Kidney (tissue), 13 donors: ENCODE measurements at regions not wholly inside any gene's neighbourhood (a gene's known extent, or its start where the extent isn't known, plus 50 kb on each side); places are given as distances from the start of the nearest gene placed in this dataset.

Experiments
- DNase-seq, 5 donors: peaks; one replicate each; pipeline ENCODE4 v3.0.0-alpha.2; 2013 to 2020
- FAIRE-seq: peaks from 2 replicates; lab custom pipeline; 2012; peaks lifted over from hg19 to GRCh38; lab: Jason Lieb, UNC
- H3K27ac ChIP-seq, 2 donors: one replicate each; pipeline ENCODE4 v1.7.0; 2013; ENCODE audit warnings: low read depth in 2 of 2, low read length in 2 of 2, inconsistent platforms in 1 of 2
- H3K27me3 ChIP-seq: one replicate; pipeline ENCODE4 v1.7.1; 2013; ENCODE audit warnings: low read length, inconsistent platforms; ENCODE audit not compliant: control insufficient read depth, insufficient read depth
- H3K36me3 ChIP-seq, 3 donors: one replicate each; pipeline versions ENCODE4 v1.7.0 to v1.7.1; 2013; ENCODE audit warnings: low read length in 3 of 3, control low read depth in 1 of 3, inconsistent platforms in 1 of 3; ENCODE audit not compliant: insufficient read depth in 3 of 3, control insufficient read depth in 2 of 3
- H3K4me1 ChIP-seq, 3 donors: one replicate each; pipeline versions ENCODE4 v1.7.0 to v1.7.1; 2013; ENCODE audit warnings: low read length in 3 of 3, inconsistent platforms in 1 of 3, low read depth in 1 of 3; ENCODE audit not compliant: control insufficient read depth in 2 of 3, insufficient read depth in 2 of 3
- H3K4me3 ChIP-seq, 3 donors: one replicate each; pipeline versions ENCODE4 v1.7.0 to v1.8.1; 2013; ENCODE audit warnings: low read length in 3 of 3, control low read depth in 1 of 3, inconsistent platforms in 1 of 3
- H3K9ac ChIP-seq, 3 donors: one replicate each; pipeline versions ENCODE4 v1.7.0 to v1.7.1; 2013; ENCODE audit warnings: low read length in 3 of 3, control low read depth in 1 of 3, inconsistent platforms in 1 of 3
- H3K9me3 ChIP-seq, 3 donors: one replicate each; pipeline versions ENCODE4 v1.7.0 to v1.7.1; 2013; ENCODE audit warnings: low read length in 3 of 3, control low read depth in 1 of 3, inconsistent platforms in 1 of 3; ENCODE audit not compliant: control insufficient read depth in 2 of 3, insufficient read depth in 1 of 3
- CTCF ChIP-seq: IDR thresholded peaks from 3 replicates; pipeline ENCODE4 v1.5.1; 2012; ENCODE audit warnings: mild to moderate bottlenecking, moderate library complexity, borderline replicate concordance; ENCODE audit not compliant: insufficient read depth; ENCODE audit errors: extremely low read depth
- intact Hi-C: fragments of 100-400 bp; cut with DNase I; formaldehyde crosslinking; loops from one replicate; pipeline ENCODE4 v1.11.1; 2022
- donor health status: control.
- donor health status: control.
- donor health status: control.
- donor health status: control.
- donor health status: control.
- donor health status: DM: yes; HTN: yes; CAD: no.
- donor health status: Normal renal cell carcinoma (clear cell type).

GRCh38 chr14:36443374-36443773 is 76.7 kb downstream of the NKX2-1 start:
- no peak overlapping the region for H3K4me3 ChIP-seq
- H3K4me1 ChIP-seq = no peaks in the 10 kb centered on the region
- intact Hi-C loops = no loop called here
- H3K36me3 ChIP-seq = no peaks in the 10 kb centered on the region
- TF ChIP-seq CTCF = no peak
- no peak overlapping the region for H3K27ac ChIP-seq
- no peaks in the 10 kb centered on the region for H3K9me3 ChIP-seq
- no peak overlapping the region for H3K9ac ChIP-seq
- no peaks in the 10 kb centered on the region for H3K27me3 ChIP-seq
- no peak for DNase-seq
- no peak for FAIRE-seq

DNA sequence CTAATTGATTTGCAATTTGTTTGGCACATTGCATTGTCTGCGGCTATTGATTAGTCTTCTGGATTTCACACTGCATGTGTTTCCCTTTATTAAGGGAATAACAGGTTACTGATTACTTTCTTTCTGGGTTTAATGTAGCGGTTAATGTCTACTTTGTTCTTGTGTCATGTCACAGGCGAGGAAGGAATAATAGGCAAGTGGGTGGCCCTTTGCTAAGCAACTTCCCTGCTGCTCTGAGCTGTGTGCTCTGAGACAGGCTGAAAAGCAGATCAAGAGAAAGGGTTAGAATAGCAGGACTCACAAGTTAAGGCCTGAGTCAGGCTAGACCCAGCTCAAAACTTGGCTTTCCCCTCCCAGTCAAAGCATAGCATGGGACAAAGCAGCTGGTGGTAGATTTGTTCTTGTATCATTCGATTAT is 77.2 kb downstream of the NKX2-1 start:
- intact Hi-C loops = no loop called here
- H3K27ac ChIP-seq = no peak overlapping the region
- DNase-seq (no peak), FAIRE-seq (no peak)
- H3K4me1 ChIP-seq = no peaks in the 10 kb centered on the region
- no peaks in the 10 kb centered on the region for H3K9me3 ChIP-seq
- H3K9ac ChIP-seq = no peak overlapping the region
- no peaks in the 10 kb centered on the region for H3K27me3 ChIP-seq
- no peak for TF ChIP-seq CTCF
- no peak overlapping the region for H3K4me3 ChIP-seq
- H3K36me3 ChIP-seq = no peaks in the 10 kb centered on the region

- Histone ChIP-seq H3K9me3 (no peaks in the 10 kb centered on the region), H3K4me3 (no peak overlapping the region), H3K9ac (no peak overlapping the region), H3K27me3 (no peaks in the 10 kb centered on the region), H3K27ac (no peak overlapping the region), H3K36me3 (no peaks in the 10 kb centered on the region), H3K4me1 (no peaks in the 10 kb centered on the region)
- DNase-seq (no peak), FAIRE-seq (no peak)
- intact Hi-C loops = no loop called here
- no peak for TF ChIP-seq CTCF
Observed at GRCh38 chr14:36441283-36441682, 78.7 kb downstream of the NKX2-1 start.

DNA sequence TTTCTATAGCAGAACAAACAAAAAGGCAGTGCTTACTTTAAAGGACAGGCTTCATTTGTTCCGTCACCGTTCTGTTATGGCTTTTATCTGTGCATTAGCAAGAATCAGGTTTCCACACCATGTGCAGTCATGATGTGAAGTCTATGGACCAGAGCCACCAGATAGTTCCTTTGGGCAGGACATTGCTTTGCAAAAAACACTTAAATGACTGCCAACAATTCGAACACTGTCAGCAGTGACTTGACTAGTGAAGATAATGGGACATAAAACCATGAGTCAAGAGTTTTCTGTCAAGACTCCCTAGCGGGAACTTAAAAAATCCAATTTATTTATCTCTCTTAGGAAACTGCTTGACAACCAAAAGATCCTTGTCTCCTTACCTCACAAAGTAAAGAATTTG is 80.3 kb downstream of the NKX2-1 start:
- no peak for TF ChIP-seq CTCF
- no peak overlapping the region for H3K27ac ChIP-seq
- H3K36me3 ChIP-seq = no peaks in the 10 kb centered on the region
- no peaks in the 10 kb centered on the region for H3K27me3 ChIP-seq
- no peak overlapping the region for H3K4me3 ChIP-seq
- DNase-seq (no peak), FAIRE-seq (no peak)
- H3K4me1 ChIP-seq = no peaks in the 10 kb centered on the region
- H3K9me3 ChIP-seq = no peaks in the 10 kb centered on the region
- H3K9ac ChIP-seq = no peak overlapping the region
- intact Hi-C loops = no loop called here
